ENCODE measurements at regions not wholly inside any gene's neighbourhood (a gene's known extent, or its start where the extent isn't known, plus 50 kb on each side); places are given as distances from the start of the nearest gene placed in this dataset.
A peak's percentile ranks its signal among the peaks of the same experiment; 100 is the strongest.

DNA sequence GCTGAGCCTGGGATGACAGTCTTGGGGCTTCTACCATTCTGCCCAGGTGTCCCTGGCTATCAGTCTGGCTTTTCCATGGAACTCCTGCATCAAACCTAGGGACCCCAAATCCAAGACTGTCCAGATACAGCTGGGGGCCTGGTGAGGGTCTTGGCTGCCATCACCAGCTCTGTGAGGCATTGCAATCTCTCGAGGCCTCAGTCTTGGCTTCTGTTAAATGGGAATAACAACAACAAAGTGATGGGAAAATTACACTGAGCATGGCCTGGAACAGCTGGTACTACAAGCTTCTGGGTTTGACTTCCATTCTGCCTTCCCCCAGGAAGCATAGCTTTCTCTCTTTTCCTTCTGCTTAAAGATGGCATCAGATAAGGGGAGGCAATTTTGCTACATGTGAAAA lies 50.0 kb upstream of the LCTL start:
- no peak for DNase-seq (ENCODE audit: low spot score)

DNA sequence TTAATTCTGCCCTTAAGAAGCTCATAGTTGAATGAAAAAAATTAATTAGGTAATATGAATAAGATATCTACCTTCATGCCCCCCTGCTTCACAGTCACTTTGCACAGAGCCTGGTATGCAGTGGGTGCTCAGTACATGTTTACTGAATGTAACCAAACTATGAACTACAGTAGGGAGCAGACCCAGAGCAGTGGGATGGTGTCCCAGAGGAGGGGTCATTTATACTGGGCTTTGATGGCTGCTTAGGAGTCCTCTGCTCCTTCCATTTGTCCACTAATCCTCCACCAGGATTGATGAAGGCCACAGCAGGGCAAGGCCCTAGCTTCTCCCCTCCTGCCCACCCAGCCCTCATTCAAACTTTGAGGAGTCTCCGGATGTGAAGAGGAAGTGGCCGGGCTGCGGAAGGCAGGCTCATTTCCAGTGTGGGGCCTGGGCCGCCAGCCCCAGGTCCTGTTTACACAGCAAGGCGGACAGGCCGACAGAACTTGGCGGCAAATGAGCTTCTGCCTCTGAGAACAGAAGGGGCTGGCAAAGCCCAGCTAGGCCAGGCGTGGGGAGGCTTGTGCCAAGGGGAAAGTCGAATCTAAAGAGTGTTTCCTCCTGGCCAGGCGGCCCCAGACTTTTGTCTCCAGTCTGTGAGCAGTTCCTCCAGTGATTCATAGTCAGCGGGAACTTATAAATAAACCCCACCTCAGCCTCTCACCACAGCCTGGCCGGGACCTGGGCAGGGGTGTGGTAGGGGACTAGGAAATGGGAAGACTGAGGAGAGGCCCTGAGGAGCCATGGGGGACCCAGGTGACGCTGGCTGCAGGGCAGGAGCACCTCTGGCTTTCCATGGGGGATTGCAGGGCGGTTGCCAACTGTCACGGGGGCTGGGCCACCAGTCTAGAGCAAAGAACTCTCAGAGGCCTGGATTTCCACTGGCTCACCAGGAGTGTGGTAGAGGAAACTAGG lies 51.6 kb upstream of the LCTL start:
- no peak for DNase-seq (ENCODE audit: low spot score)

DNA sequence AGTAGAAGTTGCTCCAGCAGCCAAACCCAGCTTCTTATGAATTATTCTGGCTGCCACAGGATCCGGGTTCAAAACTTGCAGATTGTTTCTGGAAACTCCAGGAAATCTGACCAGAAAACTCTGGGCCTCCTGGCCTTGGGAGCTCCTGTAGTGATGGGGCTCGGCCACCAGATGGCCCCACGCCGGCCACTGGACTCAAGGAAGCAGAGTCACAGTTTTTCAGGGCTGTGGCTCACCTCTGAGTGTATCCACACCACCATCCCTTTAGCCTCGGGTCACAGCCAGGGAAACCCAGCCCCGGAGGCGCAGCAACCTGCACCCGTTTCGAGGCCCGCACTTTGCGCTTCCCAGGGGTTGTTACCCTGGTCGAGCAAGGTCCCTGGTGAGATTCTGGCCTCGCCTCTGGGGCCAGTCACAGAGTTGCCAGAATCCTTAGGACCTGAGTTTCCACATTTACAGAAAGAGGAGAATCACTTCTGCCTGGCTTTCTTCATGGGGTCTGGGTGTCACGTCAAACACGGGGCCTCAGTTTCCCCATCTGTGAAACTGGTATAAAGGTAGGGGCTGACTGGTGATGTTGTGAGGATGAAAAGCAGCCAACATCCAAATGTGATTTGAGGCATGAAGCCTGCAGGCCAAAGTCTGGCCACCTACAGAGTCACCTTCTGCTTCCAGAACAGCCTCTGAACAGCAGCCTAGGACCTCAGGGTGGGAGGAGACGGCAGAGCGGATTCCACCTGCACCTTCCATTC lies 53.5 kb upstream of the LCTL start:
- DNase-seq (ENCODE audit: low spot score): peak; percentile 84

DNA sequence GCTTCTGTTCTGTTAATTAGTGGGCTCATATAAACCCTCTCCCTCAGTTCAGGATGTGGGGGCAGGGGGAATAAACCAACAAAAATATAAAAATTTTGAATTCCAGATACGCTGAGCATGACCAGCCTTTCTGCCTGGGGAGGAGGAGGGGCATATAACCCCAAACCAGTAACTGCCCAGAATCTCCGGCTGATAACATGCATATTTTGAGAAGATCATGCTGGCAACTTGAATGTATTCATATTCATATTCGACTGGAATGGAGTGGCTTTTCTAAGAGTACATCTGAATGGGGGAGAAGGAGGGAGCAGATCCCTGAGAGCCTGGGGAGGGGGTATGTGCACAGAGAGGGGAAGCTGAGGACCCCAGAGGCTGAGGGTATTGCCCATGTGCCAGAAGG lies 54.5 kb upstream of the LCTL start:
- DNase-seq (ENCODE audit: low spot score): no peak

DNA sequence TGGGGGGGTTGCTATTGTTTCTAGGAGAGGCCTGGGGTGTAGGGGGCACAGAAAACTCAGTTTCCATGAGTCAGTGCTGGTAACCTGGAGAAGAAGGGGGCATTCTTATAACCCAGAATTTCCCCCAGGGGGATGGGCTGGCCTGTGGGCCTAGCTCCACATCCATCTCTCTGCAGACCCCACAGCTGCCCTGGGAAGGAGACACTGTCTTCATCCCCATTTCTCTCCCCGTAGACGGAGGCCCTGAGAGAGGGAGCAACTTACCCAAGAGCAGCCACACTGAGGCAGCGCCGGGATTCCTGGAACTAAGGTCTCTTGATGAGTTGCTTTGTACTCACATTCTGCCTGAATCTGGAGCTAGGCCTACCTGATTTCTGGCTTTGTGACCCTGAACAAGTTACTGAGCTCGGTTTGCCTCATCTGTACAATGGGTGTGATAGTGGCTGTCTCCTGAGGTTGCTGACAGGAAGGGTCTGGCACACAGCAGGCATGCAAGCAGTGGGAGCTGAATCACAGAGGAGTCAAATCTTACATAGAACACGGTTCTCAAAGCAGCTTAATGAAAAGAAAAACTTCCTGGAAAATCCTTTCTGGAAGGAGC lies 55.0 kb upstream of the LCTL start:
- no peak for DNase-seq (ENCODE audit: low spot score)

DNA sequence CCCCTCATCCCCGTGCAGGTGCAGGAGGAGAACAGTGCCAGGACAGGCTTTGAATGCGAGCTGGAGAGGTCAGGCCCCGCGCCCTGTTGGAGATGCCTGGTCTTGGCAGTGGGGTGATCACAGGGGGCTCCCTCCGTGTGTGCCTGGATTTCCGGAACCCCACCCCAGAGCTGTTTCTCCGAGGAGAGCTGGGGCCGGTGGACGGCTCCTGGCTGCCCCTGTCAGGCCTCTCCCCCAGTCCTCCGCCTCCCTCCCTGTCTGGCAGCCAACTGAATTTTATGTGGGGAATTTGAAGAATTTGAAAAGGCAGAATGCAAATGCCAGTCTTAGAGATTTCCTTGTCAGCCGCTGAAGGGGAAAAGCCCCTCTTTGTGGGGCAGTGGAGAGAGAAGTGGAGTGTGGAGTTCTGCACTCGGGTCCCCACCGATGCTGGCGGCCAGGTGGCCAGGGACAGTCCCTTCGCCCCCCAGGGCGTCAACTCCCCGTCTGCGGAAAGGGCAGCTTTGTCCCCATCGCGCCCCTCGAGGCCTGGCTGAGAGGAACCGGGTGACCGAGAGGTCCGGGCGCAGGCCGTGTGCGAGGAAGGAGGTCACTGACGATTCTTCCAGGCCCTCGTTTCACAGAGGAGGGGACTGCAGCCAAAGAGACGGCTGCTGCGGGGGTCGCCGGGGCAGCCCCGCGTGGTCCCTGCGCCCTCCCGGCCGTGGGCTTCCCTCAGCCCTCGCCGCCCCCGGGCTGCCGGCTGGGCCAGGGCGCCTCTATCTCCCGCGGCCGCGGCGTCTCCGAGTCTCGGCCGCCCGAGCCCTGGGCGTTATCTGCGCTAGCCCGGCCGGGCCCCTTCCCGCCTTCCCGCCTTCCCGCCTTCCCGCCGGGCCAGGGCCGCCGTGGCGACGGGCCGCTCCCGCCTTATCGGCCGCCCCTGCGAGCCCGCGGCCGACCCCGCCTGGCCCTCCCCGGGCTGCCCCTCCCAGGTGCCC lies 56.0 kb upstream of the LCTL start:
- no peak for DNase-seq (ENCODE audit: low spot score)

DNA sequence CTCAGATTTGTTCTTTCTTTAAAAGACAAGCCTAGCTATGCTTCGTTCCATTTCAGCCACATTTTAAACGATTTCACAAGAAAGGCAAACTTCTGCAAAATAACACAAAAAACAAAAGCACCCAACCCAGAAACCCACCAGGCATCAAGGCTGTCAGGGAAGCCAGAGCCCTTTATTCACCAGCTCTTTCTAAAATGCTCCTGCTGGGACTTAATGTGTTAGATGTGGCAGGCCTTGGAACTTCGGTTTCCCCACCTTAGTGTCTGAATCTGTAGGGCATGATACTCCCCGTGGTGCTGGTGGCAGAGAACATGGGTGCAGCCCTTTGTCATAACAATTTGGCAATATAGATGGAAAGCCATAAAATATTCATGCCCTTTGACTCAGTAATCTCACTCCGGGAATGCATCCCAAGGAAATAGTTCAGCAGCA lies 56.8 kb upstream of the LCTL start:
- no peak for DNase-seq (ENCODE audit: low spot score)

DNA sequence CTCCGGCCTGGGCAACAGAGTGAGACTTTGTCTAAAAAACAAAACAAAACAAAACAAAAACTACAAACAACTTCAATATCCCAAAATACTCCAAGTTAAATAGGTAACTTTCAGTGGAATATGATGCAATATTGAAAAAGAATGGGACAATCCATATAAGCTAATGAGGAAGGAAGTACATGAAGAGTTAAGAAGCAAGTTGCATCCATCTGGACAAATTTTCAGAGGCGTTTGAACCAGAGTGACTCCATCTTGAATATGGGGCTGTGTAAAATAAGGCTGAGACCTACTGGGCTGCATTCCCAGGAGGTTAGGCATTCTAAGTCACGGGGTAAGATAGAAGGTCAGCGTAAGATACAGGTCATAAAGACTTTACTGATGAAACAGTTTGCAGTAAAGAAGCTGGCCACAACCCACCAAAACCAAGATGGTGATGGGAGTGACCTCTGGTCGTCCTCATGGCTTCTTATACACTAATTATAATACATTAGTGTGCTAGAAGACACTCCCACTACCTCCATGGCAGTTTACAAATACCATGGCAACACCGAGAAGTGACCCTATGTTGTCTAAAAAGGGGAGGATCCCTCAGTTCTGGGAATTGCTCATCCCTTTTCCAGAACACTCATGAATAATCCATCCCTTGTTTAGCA lies 58.1 kb upstream of the LCTL start:
- no peak for DNase-seq (ENCODE audit: low spot score)

DNA sequence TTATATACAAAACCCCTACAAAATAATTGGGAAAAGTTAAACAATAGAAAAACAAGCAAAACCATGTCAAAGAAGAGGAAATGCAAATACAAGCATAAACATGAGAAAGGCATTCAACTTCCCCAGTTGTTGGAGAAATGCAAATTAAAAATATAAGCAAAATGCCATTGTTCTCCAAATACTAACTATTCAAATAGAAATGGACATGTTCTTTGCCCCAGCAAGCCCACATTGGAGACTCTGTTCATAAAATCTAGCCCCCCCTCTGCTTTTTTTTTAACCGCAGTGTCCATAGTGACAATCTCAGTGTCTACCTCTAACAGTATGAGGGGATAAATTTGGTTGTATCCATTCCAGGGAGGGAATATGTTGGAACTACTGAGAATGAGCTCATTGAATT lies 59.7 kb upstream of the LCTL start:
- no peak for DNase-seq (ENCODE audit: low spot score)

DNA sequence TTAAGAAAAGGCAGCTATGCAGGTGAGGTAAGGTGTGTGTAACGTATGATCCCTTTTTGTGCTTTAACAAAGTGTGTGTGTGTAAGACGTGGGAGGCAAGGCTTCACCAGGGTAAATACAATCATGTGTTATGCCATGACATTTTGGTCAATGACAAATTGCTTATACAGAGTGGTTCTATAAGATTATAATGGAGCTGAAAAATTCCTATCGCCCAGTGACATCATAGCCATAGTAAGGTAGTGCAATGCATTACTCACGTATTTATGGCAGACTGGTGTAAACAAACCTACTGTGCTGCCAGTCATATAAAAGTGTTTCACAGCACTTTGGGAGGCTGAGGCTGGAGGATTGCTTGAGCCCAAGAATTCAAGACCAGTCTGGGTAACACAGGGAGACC lies 60.2 kb upstream of the LCTL start:
- no peak for DNase-seq (ENCODE audit: low spot score)

DNA sequence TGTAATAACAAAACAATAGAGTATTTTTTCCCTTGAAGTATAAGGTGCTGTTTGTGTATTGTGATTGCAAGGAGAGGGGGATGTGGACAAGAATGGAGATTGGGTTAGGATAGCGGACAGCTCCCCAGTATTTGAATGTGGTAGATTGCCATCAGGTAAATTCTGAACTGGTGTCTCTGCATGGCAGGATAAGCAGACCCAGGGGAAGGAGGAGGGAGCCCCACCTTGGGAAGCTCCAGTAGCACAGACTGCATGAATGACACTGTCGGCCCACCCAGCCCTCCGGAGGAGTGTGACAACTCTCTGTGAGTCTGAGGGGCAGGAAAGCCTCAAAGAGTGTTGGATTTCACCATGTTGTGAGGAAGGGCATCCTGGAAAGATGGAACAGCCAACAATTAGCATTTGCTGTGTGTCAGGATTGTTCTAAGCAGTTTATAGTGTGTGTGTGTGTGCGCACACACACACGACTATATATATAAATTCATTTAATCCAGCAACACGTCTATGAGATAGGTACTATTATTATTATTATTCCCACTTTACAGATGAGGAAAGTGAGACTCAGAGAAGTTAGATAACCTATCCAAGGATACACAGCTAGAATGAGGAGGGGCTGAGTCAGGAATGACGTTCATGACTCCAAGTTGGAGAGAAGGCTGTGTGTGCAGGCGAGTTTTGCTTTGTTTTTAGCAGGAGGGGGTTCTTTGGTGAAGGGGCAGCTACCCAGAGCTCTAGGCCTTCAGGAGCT lies 63.4 kb upstream of the LCTL start:
- DNase-seq (ENCODE audit: low spot score): no peak

DNA sequence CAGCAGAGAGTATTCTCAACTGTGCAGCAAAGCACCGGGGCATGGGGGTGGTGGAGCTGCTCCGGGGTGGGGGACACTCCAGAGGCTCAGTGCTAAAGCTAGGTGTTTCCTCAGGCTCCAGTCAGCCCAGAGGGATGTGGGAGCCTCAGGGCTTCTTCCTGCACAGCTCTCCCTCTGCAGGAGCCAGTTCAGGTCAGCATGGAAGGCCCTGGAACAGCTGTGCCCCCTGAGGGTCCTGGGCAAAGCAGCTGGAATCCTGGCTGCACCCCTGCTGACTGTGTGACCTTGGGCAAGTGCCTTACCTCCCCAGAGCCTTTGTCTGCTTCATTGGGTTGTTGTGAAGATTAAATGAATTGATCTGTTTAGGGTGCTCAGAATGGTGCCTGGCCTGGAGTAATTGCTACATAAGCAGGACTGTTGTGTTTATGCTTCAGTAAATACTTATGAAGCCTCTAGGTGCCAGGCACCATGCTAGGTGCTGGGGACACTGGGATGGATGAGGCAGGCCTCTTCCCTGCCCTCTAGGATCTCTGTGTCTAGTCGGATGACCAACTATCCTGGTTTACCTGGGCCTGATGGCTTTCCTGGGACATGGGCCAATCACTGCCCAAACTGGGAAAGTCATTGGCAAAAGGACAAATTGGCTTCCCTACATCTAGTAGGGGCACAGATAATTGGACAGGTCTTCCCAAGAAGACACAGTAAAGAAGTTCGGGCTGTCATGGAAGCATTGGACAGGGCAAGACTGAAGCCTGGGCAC lies 64.2 kb upstream of the LCTL start:
- no peak for DNase-seq (ENCODE audit: low spot score)

DNA sequence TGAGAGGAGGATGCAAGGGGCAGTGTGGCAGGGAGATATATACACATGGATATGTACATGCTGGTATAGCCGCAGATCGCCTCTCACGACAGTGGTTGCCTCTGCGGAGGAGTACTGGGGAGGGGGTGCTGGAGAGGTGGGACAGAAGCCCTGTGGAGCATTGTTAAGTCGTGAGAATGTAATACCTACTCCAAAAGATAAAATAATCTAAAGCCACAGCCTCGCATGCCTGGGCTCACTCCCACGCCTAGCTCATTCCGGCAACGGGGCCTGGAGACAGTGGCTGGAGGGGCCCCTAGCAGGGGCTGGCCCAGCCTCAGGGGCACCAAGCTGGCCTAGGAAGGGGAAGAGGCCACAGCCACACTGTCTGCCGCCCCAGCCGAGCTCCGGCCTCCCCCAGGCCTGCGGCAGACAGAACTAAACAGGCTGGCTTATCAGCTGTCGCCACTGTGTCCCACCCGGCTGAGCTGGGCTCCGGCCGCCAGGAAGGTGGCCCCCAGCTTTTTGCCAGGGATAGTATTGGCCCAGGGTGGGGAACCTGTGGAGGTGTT lies 65.1 kb upstream of the LCTL start:
- no peak for DNase-seq (ENCODE audit: low spot score)

DNA sequence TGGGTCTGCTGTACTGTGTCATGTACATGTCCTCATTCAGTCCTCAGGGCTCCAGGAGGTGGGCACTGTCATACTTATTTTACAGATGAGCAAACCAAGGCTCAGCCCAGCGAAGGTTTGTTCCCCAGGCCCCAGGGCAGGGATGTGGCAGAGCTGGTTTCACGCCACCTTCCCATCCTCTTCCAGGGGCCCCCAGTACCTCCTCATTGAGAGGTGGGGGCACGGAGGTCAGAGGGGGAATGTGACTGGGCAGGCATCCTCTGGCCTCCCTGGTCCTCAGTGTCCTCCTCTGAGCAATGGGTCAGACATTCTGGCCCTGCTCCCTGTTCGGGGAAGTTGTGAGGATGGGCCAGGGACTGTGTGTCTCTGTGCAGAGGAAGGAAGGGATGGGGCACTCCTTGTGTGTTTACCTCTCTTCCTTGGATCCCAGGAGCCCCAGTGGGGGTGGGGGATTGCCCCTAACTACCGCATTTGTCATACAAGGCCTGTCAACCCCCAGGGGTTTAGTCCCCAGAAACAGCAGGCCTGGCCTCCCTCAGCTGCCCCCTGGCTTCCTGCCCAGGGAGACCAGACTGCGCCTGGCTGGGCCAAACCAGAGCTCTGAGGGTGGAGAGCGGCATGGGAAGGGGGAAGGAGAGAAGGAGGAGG lies 65.9 kb upstream of the LCTL start:
- DNase-seq (ENCODE audit: low spot score): no peak

DNA sequence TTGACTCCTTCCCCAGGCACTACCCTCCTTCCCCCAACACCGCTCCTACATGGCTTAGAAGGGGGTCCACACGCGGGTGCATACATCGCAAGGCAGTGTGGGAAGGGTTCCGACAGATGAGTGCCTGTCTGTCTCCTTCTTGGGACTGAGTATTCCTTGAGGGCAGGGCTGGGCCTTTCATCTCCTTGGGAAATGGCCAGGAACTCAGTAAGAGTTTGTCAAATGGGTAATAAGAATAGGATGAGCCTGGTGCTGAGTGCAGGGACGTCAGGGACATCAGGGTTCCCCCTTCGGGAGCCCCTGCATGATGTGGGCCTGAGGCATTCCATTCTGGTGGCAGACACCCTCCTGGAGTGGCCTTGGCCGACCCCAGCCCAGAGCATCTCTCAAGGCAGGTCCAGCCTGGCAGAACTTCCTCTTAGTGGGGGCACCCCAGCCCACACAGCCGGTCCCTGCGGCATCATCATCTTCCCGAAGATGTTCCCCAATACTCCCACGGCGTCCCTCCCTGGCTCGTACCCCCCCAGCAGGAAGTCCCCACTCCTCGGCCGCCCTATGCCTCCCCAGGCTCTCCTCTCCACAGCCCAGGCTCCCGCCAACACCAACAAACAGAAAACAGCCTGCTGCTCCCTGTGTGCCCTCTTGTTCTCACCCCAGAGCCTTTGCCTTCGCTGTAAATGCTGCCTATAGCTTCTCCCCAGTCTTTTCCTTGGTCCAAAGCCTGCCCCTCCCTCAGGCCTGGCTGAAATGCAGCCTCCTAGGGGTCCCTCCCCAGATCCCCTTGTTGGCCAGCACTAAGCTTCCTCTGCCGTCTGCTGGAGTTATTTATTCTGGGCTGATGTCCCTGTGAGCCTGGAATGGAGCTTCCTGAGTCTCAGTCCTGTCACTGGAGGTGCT lies 67.5 kb upstream of the LCTL start:
- DNase-seq (ENCODE audit: low spot score): no peak

DNA sequence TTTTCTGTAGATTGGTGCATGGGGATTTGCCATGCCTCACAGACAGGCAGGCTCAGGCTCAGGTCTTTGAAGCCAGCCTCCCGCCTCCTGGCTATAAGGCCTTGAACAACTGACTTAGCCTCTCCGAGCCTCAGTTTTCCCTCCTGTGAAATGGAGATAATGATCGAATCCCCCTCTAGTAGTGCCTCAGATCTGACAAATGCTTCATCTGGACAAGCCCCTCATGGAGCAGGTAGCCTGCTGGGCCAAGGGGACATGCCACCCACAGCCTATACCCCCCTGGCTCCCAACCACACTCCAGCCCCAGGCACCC lies 68.1 kb upstream of the LCTL start:
- DNase-seq (ENCODE audit: low spot score): no peak

DNA sequence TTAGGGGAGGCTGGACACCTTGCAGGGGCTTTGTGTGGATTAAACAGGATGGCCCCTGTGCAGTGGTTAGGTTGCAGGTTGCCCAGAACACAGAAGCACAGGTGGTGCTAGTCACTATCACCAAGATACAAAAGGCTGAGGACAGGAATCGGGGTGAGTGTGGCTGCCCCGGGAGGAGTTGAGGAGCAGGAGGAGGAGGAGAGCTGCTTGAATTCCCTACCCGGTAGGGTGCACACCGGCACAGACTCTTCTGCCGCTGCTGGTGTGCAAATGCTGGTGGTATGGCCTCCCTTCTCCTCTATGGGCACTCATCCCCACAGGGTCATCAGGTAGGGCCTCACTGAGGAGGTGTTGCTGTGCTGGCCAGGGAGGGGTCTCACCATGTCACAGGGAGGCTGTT lies 67.5 kb upstream of the SMAD6 start:
- no peak for DNase-seq (ENCODE audit: low spot score)

DNA sequence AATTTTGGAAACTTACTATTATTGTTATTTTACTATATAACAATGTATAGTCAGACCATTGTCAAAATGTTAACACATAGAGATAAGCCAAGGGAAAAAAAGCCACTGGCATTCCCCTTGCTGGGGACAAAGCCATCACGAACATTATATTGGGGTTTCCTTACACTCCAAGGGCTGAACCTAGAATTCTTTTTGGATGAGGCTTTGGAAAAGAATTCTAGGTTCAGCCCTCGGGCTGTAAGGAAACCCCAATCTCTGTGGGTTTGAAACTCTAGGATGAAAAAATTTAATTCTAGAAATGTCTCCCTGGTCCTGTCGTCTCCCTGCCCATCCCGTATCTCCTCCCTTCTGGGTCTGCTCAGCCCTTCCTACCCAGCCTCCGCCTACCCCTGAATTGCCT lies 67.0 kb upstream of the SMAD6 start:
- no peak for DNase-seq (ENCODE audit: low spot score)

Measured in RKO (cell line).